Naive thymus-derived CD8-positive, alpha-beta T cell (primary cell): ENCODE measurements at regions not wholly inside any gene's neighbourhood (a gene's known extent, or its start where the extent isn't known, plus 50 kb on each side); places are given as distances from the start of the nearest gene placed in this dataset.

Experiments
- ATAC-seq, 2 donors: fragments of 150-1000 bp; cut with Tn5 transposase in 1 of 2; sonication (Bioruptor Pico), chemical (Tn5 transposase) in 1 of 2; 1 replicate in 1 of 2; 2 replicates in 1 of 2; pipeline ENCODE4 v1.10.0; 2021; ENCODE audit warnings: mild to moderate bottlenecking in 2 of 2, moderate library complexity in 2 of 2
- POLR2A ChIA-PET: fragments of 350-600 bp; sonication (Branson Sonifier 250); formaldehyde crosslinking; loops from one replicate; lab custom pipeline; 2021; ENCODE audit warnings: antibody characterized with exemption; lab: Charles Lee
- DNase-seq, 10 donors: peaks; one replicate each; pipeline versions ENCODE4 v3.0.0 to v3.0.0-alpha.2; 2020 to 2022
- H3K27ac Mint-ChIP-seq, 10 donors: one replicate each; pipeline ENCODE4 v1.8.0; 2020 to 2022; ENCODE audit warnings: mild to moderate bottlenecking in 10 of 10, mixed read lengths in 10 of 10, moderate library complexity in 4 of 10, inconsistent platforms in 1 of 10
- H3K27me3 Mint-ChIP-seq, 5 donors: one replicate each; pipeline ENCODE4 v1.8.0; 2021 to 2022; ENCODE audit warnings: mixed read lengths in 5 of 5
- H3K36me3 Mint-ChIP-seq, 3 donors: one replicate each; pipeline ENCODE4 v1.8.0; 2020 to 2022; ENCODE audit warnings: mixed read lengths in 3 of 3, mild to moderate bottlenecking in 2 of 3, inconsistent platforms in 1 of 3
- H3K4me1 Mint-ChIP-seq, 4 donors: one replicate each; pipeline ENCODE4 v1.8.0; 2021 to 2022; ENCODE audit warnings: mixed read lengths in 4 of 4
- H3K4me3 Mint-ChIP-seq, 10 donors: one replicate each; pipeline ENCODE4 v1.8.0; 2020 to 2022; ENCODE audit warnings: mild to moderate bottlenecking in 10 of 10, mixed read lengths in 10 of 10, moderate library complexity in 6 of 10, inconsistent platforms in 1 of 10
- H3K9me3 Mint-ChIP-seq, 9 donors: one replicate each; pipeline ENCODE4 v1.8.0; 2020 to 2022; ENCODE audit warnings: mixed read lengths in 9 of 9, mild to moderate bottlenecking in 3 of 9, inconsistent platforms in 1 of 9, moderate library complexity in 1 of 9

- Mint-ChIP-seq H3K27me3 (peaks cover 9 to 23% (median 20%) of the 10 kb centered on the region in 5 donors), H3K4me1 (no peaks in the 10 kb centered on the region), H3K27ac (no peak overlapping the region), H3K9me3 (peaks cover 0 to 26% (median 7%) of the 10 kb centered on the region in 9 donors), H3K4me3 (no peak overlapping the region), H3K36me3 (peaks cover 0 to 8% (median 7%) of the 10 kb centered on the region in 3 donors)
- no peak for DNase-seq
- no peak for ATAC-seq
- POLR2A ChIA-PET: no interaction called here
Observed at GRCh38 chr7:10874666-10875065, 99.0 kb upstream of the PHF14 start.

DNA sequence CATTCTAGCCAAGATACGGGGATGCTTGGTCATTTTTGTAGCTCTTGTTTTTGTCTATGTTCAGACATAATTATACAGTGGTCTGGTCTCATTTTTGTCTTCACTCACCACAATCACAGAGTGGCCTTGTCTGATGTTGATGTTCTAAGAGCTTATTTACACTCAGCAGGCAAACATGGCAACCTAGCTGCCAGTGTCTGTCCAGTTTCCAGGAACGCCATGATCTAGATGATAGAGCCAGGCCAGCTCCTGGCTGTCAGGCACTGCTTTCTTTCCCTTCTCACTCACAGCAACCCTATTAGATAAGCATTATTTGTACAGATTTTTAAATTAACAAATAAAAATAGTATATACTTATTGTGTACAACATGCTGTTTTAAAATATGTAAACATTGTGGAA, 98.6 kb upstream of the PHF14 start:
- Mint-ChIP-seq H3K27ac (peak overlapping the region in 1 of 10 donors; percentile 20), H3K27me3 (peaks cover 9 to 23% (median 20%) of the 10 kb centered on the region in 5 donors), H3K9me3 (peaks cover 0 to 26% (median 7%) of the 10 kb centered on the region in 9 donors), H3K4me3 (no peak overlapping the region), H3K36me3 (peaks cover 0 to 8% (median 7%) of the 10 kb centered on the region in 3 donors), H3K4me1 (no peaks in the 10 kb centered on the region)
- ATAC-seq (no peak), DNase-seq (no peak)
- POLR2A ChIA-PET: no interaction called here

DNA sequence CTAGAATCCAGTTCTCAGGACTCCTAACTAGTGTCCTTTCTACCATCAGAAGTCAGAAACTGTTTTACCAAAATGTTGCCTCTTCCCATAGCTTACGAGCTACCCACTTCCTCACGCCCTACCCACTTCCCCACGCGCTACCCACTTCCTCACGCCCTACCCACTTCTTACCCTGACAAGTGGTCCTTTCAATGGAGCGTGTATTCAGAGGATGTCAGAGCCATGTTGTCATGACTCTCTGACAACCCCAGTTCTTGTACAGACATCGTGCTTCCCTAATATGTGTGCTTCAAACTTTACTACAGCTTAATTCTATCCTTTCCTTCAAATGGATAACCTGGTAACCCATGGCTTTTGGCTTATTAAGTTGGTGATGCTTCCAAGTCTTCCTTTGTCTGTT, 84.8 kb upstream of the PHF14 start:
- peak overlapping the region in 1 of 10 donors; percentile 42 for H3K27ac Mint-ChIP-seq

DNA sequence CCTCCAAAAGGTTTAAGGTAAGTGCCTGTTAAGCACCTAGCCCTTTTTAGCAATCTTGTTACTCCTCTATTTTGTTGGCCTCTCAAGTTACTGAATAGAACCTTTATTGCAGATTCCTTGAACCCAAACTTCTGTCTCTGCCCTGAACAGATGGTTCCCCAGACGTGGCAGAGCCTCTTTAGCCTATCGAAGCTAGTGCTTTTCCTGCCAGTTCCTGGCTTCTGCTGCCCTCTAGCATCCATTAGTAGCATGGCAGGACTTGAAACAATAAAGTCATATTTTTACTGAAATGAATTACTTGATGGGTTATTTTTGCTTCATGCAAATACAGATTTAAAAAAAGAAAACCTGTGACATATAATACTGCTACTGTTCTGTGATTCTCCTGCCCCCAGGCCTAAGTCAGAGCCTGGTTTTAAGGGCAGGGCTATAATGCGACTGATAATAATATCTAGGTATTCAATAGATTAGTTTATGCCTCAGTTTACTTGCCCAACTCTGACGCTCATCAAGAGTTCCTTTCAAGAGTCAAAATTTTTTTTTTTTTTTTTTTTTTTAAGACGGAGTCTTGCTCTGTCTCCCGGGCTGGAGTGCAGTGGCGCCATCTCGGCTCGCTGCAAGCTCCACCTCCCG, 84.3 kb upstream of the PHF14 start:
- Mint-ChIP-seq H3K27me3 (no peaks in the 10 kb centered on the region), H3K4me3 (peak overlapping the region; percentile 54 to 84 (median 73))
- POLR2A ChIA-PET: no interaction called here

More for the DNA sequence above, 84.8 kb upstream of the PHF14 start:
- POLR2A ChIA-PET: no interaction called here
- peaks cover 10 to 15% (median 12%) of the 10 kb centered on the region in 4 donors for H3K4me1 Mint-ChIP-seq
- DNase-seq (peak in 3 of 10 donors; percentile 24 to 36 (median 33)), ATAC-seq (peak; percentile 65 to 87)
- no peaks in the 10 kb centered on the region for H3K36me3 Mint-ChIP-seq
- H3K4me3 Mint-ChIP-seq: peak overlapping the region; percentile 54 to 84 (median 73)
- H3K27me3 Mint-ChIP-seq: no peaks in the 10 kb centered on the region
- H3K9me3 Mint-ChIP-seq: no peaks in the 10 kb centered on the region

GRCh38 chr7:10908600-10908999, 65.1 kb upstream of the PHF14 start:
- POLR2A ChIA-PET: no interaction called here
- ATAC-seq (no peak), DNase-seq (no peak)
- peaks cover 0 to 6% (median 2%) of the 10 kb centered on the region in 9 donors for H3K9me3 Mint-ChIP-seq
- H3K4me3 Mint-ChIP-seq: no peak overlapping the region
- no peak overlapping the region for H3K27ac Mint-ChIP-seq
- no peaks in the 10 kb centered on the region for H3K4me1 Mint-ChIP-seq
- H3K27me3 Mint-ChIP-seq: peaks cover 0 to 8% (median 2%) of the 10 kb centered on the region in 5 donors
- H3K36me3 Mint-ChIP-seq: peaks cover 0 to 2% (median 0%) of the 10 kb centered on the region in 3 donors

More for the DNA sequence above, 84.3 kb upstream of the PHF14 start:
- Mint-ChIP-seq H3K4me1 (peaks cover 10 to 15% (median 12%) of the 10 kb centered on the region in 4 donors), H3K27ac (peak overlapping the region in 1 of 10 donors; percentile 42), H3K9me3 (no peaks in the 10 kb centered on the region), H3K36me3 (no peaks in the 10 kb centered on the region)
- DNase-seq: peak in 8 of 10 donors; percentile 14 to 62 (median 40)
- peak; percentile 80 to 83 for ATAC-seq

GRCh38 chr7:10910447-10910846, 63.2 kb upstream of the PHF14 start:
- Mint-ChIP-seq H3K4me1 (no peaks in the 10 kb centered on the region), H3K27me3 (peaks cover 0 to 13% (median 4%) of the 10 kb centered on the region in 5 donors), H3K4me3 (no peak overlapping the region), H3K27ac (no peak overlapping the region), H3K9me3 (peaks cover 0 to 6% (median 2%) of the 10 kb centered on the region in 9 donors), H3K36me3 (peaks cover 0 to 10% (median 5%) of the 10 kb centered on the region in 3 donors)
- POLR2A ChIA-PET: no interaction called here
- DNase-seq (no peak), ATAC-seq (no peak)

DNA sequence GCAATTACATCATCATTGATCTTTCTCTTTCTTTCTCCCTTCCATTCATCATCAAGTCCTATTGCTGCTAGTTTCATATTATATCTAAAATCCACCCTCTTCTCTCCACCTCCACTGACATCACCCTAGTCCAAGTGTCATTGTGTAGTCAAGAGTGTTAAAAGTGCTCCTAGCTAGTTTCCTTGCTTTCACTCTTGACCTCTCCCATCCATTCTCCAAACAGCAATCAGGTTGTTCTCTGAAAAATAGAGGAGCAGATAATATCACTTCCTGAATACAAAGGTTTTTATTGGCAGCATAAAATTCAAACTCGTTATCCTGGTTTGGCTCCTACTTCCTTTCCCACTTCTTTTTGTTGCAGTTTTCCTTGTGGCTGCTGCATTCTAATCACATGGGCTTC, 61.6 kb upstream of the PHF14 start:
- Mint-ChIP-seq H3K9me3 (peaks cover 0 to 6% (median 2%) of the 10 kb centered on the region in 9 donors), H3K4me3 (no peak overlapping the region), H3K27ac (no peak overlapping the region), H3K36me3 (peaks cover 0 to 10% (median 5%) of the 10 kb centered on the region in 3 donors), H3K27me3 (peaks cover 0 to 13% (median 5%) of the 10 kb centered on the region in 5 donors), H3K4me1 (no peaks in the 10 kb centered on the region)
- DNase-seq (no peak), ATAC-seq (no peak)
- POLR2A ChIA-PET: interaction anchor here (0.9 kb wide), 1 partner anchor 8 kb away, joined by 3 read pairs; no protein-coding TSS in a partner anchor

DNA sequence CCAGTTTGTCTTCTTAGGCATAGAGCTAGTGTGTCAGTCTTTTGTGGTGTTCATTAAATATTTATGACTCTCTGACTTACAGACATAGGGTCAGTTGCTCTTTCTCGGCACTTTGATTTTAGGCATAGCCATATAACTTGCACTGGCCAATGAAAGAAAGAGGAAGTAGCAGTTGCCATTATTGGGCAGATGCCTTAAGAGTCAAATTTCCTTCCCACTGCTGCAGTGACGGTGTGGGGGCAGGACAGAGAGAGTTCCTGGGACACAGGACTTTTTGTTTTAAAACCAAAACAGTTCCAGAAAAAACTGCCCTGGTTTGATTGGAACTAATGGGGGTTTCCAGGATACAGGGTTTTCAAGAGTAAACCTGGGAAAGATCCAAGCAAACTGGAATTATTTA, 60.2 kb upstream of the PHF14 start:
- Mint-ChIP-seq H3K4me3 (no peak overlapping the region), H3K27ac (no peak overlapping the region), H3K9me3 (peaks cover 0 to 6% (median 2%) of the 10 kb centered on the region in 9 donors), H3K4me1 (no peaks in the 10 kb centered on the region), H3K27me3 (peaks cover 0 to 13% (median 5%) of the 10 kb centered on the region in 5 donors), H3K36me3 (peaks cover 0 to 10% (median 5%) of the 10 kb centered on the region in 3 donors)
- no peak for ATAC-seq
- POLR2A ChIA-PET: no interaction called here
- no peak for DNase-seq

DNA sequence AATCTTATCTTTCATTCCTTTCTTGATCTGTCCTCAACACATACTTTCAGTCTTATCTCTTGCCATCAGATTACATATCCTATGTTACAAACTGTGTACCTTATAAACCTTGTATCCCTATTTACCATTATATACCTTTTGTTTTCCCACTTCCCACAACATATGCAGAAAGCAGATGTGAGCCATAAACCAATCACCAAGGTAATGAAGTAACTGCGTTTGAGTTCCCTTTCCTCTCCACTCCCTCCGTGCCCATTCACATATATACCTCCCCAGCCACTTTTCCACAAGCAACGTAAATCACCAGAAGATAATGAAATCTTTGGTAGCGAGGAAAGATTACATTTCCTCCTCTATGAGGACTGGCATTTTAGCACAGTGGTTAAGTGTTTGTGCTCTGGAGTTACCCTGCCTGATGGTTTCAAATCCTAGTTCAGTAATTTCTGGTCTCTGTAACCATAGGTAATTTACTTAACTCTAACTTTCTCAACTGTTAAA, 55.5 kb upstream of the PHF14 start:
- Mint-ChIP-seq H3K4me3 (no peak overlapping the region), H3K9me3 (no peaks in the 10 kb centered on the region), H3K4me1 (peaks cover 0 to 2% (median 0%) of the 10 kb centered on the region in 4 donors), H3K27ac (no peak overlapping the region), H3K27me3 (peaks cover 0 to 9% (median 5%) of the 10 kb centered on the region in 5 donors), H3K36me3 (peaks cover 0 to 10% (median 3%) of the 10 kb centered on the region in 3 donors)
- DNase-seq (no peak), ATAC-seq (no peak)
- POLR2A ChIA-PET: no interaction called here

DNA sequence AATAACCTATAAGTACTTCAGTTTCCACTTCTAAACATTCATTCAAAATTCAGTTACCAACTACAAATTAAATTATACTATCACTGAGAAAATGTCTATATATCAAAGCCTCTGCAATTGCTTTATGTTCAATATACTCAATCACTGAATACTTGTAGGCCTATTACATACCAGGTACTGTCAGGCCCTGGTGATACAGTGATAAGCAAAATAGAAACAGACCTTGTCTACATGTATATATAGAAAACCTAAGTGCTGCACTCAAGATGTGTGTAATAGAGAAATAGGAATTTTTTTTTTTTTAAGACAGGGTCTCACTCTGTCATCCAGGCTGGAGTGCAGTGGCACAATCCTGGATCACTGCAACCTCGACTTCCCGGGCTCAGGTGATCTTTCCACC, 53.7 kb upstream of the PHF14 start:
- Mint-ChIP-seq H3K4me3 (no peak overlapping the region), H3K4me1 (peaks cover 0 to 4% (median 0%) of the 10 kb centered on the region in 4 donors), H3K9me3 (no peaks in the 10 kb centered on the region), H3K27ac (no peak overlapping the region), H3K27me3 (peaks cover 0 to 6% (median 0%) of the 10 kb centered on the region in 5 donors), H3K36me3 (no peaks in the 10 kb centered on the region)
- ATAC-seq (no peak), DNase-seq (no peak)
- POLR2A ChIA-PET: no interaction called here
